ENCODE measurements at regions not wholly inside any gene's neighbourhood (a gene's known extent, or its start where the extent isn't known, plus 50 kb on each side); places are given as distances from the start of the nearest gene placed in this dataset.

GRCh38 chr1:88003255-88003654 lies 674.6 kb downstream of the LMO4 start:
- no peak for TF ChIP-seq CTCF (IDR thresholded peaks at IDR 0.05; ENCODE audit: control extremely low read depth, extremely low read depth, low read depth, missing control alignments)
- CTCF ChIA-PET: no interaction called here
- POLR2A ChIA-PET: no interaction called here
- no peak for DNase-seq (ENCODE audit: extremely low spot score)

- no peak for TF ChIP-seq CTCF (IDR thresholded peaks at IDR 0.05; ENCODE audit: control extremely low read depth, extremely low read depth, low read depth, missing control alignments)
- POLR2A ChIA-PET: no interaction called here
- CTCF ChIA-PET: interaction anchor here (1.0 to 1.1 kb wide), 2 partner anchors 20 to 22 kb away, joined by 3 read pairs; no protein-coding TSS in a partner anchor
- DNase-seq (ENCODE audit: extremely low spot score): no peak
Observed at GRCh38 chr1:88009916-88010315, 674.2 kb upstream of the PKN2 start.

- no peak for TF ChIP-seq CTCF (IDR thresholded peaks at IDR 0.05; ENCODE audit: control extremely low read depth, extremely low read depth, low read depth, missing control alignments)
- ChIA-PET CTCF (interaction anchor here (1.6 kb wide), 1 partner anchor 15 kb away, joined by 3 read pairs; no protein-coding TSS in a partner anchor), POLR2A (no interaction called here)
- no peak for DNase-seq (ENCODE audit: extremely low spot score)
Observed at GRCh38 chr1:88013485-88013884, 670.6 kb upstream of the PKN2 start.

GRCh38 chr1:88014131-88014530 lies 669.9 kb upstream of the PKN2 start:
- CTCF ChIA-PET: no interaction called here
- POLR2A ChIA-PET: no interaction called here
- TF ChIP-seq CTCF (IDR thresholded peaks at IDR 0.05; ENCODE audit: control extremely low read depth, extremely low read depth, low read depth, missing control alignments): no peak
- no peak for DNase-seq (ENCODE audit: extremely low spot score)

- no peak for TF ChIP-seq CTCF (IDR thresholded peaks at IDR 0.05; ENCODE audit: control extremely low read depth, extremely low read depth, low read depth, missing control alignments)
- DNase-seq (ENCODE audit: extremely low spot score): no peak
- ChIA-PET CTCF (no interaction called here), POLR2A (no interaction called here)
Observed at GRCh38 chr1:88016947-88017346, 667.1 kb upstream of the PKN2 start.

GRCh38 chr1:88021529-88021928 lies 662.5 kb upstream of the PKN2 start:
- DNase-seq (ENCODE audit: extremely low spot score): no peak
- ChIA-PET CTCF (interaction anchor here (1.1 to 2.1 kb wide), 3 partner anchors 9 to 21 kb away, joined by 4 to 6 read pairs (median 5); no protein-coding TSS in a partner anchor), POLR2A (no interaction called here)
- TF ChIP-seq CTCF (IDR thresholded peaks at IDR 0.05; ENCODE audit: control extremely low read depth, extremely low read depth, low read depth, missing control alignments): no peak

- CTCF ChIA-PET: interaction anchor here (2.0 to 2.1 kb wide), 2 partner anchors 13 to 22 kb away, joined by 5 to 6 read pairs; no protein-coding TSS in a partner anchor
Observed at GRCh38 chr1:88022516-88022915, 661.6 kb upstream of the PKN2 start.

More at GRCh38 chr1:88022516-88022915, 661.6 kb upstream of the PKN2 start:
- TF ChIP-seq CTCF (IDR thresholded peaks at IDR 0.05; ENCODE audit: control extremely low read depth, extremely low read depth, low read depth, missing control alignments): no peak
- no peak for DNase-seq (ENCODE audit: extremely low spot score)
- POLR2A ChIA-PET: no interaction called here

All from GM10248 (cell line).